Stimulated activated CD8-positive, alpha-beta memory T cell treated with anti-CD3 and anti-CD28 coated beads, Interleukin-12 subunit alpha, Interleukin-12 subunit beta, amount 100 ng/mL, for 24 hours (primary cell): ENCODE measurements at regions not wholly inside any gene's neighbourhood (a gene's known extent, or its start where the extent isn't known, plus 50 kb on each side); places are given as distances from the start of the nearest gene placed in this dataset.

ENCODE experiments used
- DNase-seq: peaks from one replicate; pipeline ENCODE4 v3.0.0-alpha.2; 2020; ENCODE audit errors: extremely low read depth

- DNase-seq, result no peak
Measured at GRCh38 chr10:128896116-128896795, 570.8 kb upstream of the MGMT start.

GRCh38 chr10:128896963-128897362 is 570.1 kb upstream of the MGMT start:
- no peak for DNase-seq

- no peak for DNase-seq
Measured at GRCh38 chr10:128897401-128898129, 569.5 kb upstream of the MGMT start.

DNA sequence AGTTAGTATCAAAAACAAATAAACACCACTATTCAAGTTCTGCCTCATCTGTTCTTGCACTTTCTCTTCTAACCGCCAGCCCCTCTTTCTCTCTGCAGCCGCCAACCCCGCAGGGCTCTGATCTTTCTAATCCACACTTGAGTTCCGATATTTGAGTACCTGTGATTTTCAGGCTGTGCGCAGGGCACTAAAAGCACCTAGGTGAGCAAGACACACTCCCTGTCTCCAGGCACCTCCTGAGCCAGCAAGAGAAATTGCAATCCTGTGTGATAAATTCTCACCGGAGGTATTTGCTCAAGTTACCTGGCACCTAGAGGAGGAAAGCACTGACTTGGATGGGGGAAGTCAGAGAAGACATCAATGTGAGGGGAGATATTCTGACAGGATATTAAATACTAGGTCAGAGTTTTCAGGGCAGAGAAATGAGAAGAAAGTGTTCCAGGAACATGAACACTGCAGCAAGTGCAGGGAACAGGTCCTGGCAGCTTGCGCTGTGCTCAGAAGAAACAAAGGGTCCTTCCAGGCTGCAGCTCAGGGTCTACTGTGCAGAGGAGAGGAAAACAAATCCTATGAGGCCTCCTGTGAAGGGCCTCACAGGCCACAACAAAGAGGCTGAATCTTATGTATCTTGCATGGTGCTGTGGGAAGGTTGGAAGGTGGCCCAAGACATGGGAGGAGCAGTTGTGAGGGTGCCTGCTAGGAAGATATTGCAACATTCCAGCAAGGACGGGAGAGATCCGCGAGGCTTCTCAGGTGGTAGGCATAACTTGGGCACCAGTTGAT is 568.7 kb upstream of the MGMT start:
- no peak for DNase-seq

GRCh38 chr10:128898916-128899195 is 568.2 kb upstream of the MGMT start:
- DNase-seq, result no peak

DNA sequence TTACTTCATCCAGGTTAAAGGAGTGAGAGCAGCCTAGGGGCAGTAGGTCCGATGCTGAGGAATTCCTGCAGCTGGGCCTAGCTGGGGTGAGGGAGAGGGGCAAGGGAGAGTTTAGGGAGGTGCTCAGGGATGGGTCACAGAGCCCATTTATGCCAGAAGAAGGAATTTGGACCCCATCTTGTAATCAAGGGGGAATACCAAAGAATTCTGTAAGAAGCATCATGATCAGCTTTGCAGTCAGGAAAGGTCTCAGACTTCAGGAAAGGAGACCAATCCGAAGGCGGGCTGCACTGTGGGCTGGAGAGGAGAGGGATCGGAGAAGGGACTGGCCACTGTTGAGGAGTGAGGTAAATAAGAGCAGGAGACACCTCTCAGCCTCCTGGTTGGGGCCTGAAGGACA is 566.6 kb upstream of the MGMT start:
- DNase-seq, result no peak

DNA sequence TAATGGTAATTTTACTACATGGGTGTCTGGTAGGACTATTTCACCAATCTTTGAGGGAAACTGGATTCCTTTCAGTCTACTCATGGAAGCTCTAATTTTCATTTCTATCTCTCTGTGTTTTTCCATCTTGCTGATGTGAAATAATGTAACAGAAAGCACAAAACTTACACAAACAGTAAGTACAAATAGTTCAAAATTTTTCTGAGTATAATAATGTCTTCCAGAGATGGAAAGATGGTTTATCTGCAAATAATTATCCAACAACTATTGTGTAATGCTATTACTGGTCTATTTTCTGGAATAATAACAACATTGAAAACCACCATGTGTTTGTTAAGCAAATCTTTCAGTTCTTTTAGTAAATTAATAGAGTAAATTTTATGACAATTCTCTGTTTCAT is 565.8 kb upstream of the MGMT start:
- DNase-seq, result no peak

DNA sequence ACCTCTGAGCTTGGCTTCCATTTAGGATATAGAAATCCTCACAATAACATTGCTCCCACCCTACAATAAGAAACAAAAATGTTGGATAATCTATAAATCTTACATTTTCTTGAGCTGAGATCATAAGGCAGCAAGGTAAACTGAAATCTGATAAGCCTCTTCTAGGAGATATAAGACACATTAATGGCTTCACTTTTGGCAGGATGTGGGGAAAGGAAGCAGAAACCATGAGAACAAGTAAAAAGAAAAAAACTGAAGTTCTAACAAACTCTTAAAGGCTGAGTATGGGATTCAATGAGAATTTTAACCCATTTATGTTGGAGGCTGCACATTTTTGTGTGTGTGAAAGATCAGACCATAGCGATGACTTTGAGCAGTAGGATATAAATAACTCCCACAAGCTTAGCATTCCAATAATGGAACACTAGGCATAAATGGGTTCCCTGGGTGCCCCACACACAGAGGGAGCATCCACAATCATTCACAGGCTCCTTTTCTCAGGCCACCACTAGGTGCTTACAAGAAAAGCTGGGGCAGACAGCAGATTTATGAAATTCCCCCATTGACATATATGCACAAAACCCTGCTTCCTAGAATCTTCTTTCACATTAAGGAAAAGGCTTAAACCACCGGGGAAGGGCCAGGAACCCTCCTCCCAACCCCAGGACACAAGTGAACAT is 564.9 kb upstream of the MGMT start:
- no peak for DNase-seq

- DNase-seq, result no peak
Measured at GRCh38 chr10:128907155-128907941, 559.7 kb upstream of the MGMT start.

GRCh38 chr10:128908099-128908498 is 558.9 kb upstream of the MGMT start:
- DNase-seq, result no peak

- DNase-seq, result no peak
Measured at GRCh38 chr10:128908499-128908898, 558.5 kb upstream of the MGMT start.

DNA sequence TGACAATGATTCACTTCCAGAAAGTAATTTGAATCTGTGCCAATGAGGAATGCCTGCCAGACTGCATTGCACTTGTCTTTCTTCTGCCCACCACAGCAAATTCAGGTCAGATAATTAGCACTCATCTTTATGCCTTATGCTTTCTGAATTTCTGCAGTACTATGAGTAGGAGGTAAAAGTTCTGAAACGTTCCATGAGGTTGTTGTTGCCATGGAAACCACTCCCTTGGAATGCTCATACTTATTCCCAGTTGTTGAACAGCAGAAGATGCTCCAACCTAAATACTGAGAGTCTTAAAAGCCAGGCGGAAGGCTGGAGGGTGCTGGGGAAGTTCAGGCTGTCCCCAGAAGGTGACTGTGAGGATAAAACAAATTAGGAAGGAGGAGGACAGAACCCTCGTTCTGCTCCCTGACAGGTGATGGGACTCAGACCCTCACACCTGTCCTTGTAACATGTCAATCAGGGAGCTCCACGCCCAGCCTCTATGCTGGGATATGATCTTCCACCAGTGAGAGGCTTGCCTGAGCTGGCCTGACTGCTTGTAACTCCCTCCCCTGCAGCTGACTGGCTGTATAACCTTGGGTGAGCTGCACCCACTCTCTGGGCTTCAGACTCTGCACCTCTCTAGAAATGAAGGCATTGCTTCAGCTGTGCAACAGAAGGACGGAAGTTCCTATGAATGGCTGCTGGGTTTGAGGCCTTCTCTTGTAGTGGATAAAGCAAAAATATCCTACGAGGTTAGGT is 554.3 kb upstream of the MGMT start:
- DNase-seq, result no peak

GRCh38 chr10:128914681-128915080 is 552.4 kb upstream of the MGMT start:
- no peak for DNase-seq

GRCh38 chr10:128915630-128916029 is 551.4 kb upstream of the MGMT start:
- DNase-seq, result no peak

DNA sequence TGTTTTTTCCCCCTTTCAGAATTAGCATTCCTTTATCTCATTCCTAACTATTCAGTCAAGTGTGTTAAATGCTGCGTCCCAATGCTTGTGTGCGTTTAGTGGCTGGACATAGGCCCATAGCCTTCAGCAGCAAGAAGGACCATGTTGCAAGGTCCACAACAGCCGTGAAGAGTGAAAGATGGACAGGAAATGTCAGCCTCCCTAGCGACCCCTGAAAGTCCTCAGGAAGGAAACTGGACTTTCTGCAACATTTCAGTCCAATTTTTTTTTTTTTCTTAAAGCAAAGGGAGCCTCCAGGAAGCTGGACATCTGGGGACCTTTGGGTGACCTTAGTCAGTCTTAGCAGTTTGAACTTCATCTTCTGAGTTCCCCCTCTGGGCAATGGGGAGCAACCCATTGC is 550.7 kb upstream of the MGMT start:
- no peak for DNase-seq

DNA sequence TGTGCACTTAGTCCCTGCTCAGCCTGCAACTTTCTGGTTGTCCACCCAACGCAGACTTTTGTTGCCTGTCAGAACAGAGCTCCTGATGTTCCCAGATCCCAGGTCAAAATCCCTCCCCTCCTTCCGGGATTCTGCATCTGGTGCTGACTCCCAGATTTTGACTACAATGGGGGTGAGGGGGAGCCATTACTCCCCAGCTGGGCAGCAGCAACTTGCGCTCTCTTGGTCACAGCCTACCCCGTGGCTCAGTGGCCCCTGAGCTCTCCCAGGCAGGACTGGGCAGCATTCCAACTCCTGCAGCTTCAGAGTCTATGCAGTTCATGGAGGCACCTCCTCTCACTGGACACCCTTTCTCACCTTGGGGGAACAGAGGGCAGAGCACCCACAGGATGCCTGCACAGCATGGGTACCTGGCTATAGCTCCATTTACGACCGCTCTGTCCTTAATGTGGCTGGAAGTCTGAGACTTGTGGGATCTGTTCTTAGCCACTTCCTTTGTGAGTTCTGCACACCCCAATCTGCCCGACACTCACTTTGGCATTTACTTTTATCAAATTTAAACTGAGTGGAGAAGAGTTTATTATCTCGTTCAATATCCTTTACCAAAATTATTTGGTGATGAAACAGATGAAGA is 545.5 kb upstream of the MGMT start:
- DNase-seq, result no peak

DNA sequence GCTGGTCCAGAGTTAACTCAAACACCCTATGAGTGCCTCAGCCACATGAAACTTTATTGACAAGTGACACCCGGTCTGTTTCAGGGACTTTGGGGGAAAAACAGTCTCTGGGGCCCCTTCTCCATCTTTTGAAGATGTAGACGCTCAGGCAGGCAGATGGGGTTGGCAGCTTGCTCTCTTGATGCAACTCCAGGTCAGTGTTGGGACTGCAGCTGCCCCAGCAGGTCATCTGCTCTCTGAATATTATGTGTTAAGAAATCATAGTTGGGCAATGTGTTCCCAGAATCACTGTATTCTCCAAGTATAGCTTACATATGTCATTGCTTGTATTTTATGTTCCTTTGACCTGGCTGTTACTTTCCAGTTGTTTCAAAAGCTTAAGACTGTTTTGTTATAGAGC is 544.9 kb upstream of the MGMT start:
- DNase-seq, result no peak

DNA sequence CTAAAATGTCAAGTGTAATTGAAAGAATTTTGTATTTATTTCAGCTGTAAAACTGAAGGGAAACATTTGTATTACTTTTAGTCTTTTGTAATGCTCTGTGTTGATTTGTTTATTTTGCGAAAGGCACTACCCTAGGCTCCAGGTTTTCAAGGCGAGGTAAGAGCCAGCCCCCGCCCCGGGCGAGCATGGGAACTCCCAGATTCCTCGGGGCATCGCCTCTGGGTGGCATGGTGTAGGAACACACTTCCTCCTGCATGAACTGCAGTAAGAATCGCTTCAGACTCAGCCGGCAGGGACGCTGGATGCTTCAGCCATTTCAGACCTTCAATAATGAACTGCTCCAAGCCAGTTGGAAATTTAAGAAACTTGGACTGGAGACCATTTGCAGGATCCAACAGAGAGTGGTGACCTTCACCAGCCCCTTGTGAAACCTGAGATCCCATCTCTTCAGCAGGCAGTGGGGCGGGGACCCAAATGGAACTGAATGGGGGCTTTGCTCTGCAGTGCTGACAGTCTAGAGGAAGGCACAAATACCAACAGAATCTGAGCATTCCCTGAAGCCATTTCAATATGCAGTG is 544.3 kb upstream of the MGMT start:
- DNase-seq, result no peak

GRCh38 chr10:128924918-128925317 is 542.1 kb upstream of the MGMT start:
- no peak for DNase-seq

DNA sequence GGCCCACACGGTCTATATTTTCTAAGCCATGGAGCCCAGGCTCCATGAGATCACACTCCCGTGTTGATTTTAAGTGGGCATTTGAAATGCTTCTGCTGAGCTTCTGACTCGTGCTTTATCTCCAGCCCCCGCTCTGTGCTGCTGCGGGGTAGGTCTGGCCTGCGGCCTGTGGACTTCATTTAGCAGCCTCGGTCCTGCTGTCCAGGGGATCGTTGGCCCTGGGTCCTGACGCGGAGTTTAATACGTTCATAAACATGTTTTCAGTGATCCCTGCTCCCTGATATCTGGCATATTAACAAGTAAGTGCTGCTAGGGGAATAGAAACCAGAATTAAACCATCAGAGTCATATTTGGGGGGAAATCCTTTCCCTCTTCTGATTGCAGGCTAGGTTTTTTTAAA is 540.3 kb upstream of the MGMT start:
- DNase-seq, result no peak
